ENCODE measurements at regions not wholly inside any gene's neighbourhood (a gene's known extent, or its start where the extent isn't known, plus 50 kb on each side); places are given as distances from the start of the nearest gene placed in this dataset.

GRCh38 chr2:122451697-122452096 is 696.2 kb downstream of the TSN start:
- TF ChIP-seq CTCF (conservative IDR thresholded peaks at IDR 0.05) (no peak), EZH2 (IDR thresholded peaks at IDR 0.05; ENCODE audit: low read depth) (no peak)

Data from PC-9 (cell line).